ENCODE measurements at regions not wholly inside any gene's neighbourhood (a gene's known extent, or its start where the extent isn't known, plus 50 kb on each side); places are given as distances from the start of the nearest gene placed in this dataset.

DNA sequence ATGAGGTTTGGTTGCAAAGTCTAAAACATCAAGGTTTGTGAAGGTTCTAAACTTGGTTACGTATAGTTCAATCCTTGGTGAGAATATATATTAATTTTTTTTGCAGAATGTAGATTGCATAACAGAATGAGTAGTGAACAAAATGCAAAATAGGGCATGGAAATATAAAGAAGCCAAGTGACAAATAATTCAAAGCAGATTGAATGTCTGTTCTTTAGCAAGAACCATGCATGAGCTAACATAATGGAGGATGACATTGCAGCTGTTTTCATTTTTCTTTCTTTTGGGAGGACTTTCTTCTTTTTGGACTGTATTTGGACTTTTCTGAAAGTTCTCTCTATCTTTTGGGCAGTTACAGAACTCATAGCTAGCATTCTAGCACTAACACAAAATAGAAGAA is 194.8 kb upstream of the MRPS30 start:
- no peak overlapping the region for H3K9ac ChIP-seq (replicated peaks in 1 of 4; ENCODE audit: extremely low read depth in 1 of 4, low read depth in 3 of 4, low read length in 3 of 4)
- no peak overlapping the region for H2BK120ac ChIP-seq (replicated peaks; ENCODE audit: low read depth, low read length)
- no peak overlapping the region for H4K8ac ChIP-seq (ENCODE audit: extremely low read depth, insufficient read depth, low read length)
- H4K91ac ChIP-seq (replicated peaks; ENCODE audit: insufficient read length, low read length): no peak overlapping the region
- no peak for FAIRE-seq
- H3K14ac ChIP-seq (ENCODE audit: insufficient read length): no peak overlapping the region
- ChIA-PET CTCF (ENCODE audit: partially characterized antibody) (interaction anchor here (0.7 to 4.6 kb wide), 3 partner anchors 10 to 162 kb away, joined by 4 to 35 read pairs (median 4); no protein-coding TSS in a partner anchor), POLR2A (ENCODE audit: partially characterized antibody) (no interaction called here)
- no peaks in the 10 kb centered on the region for H3K36me3 ChIP-seq (ENCODE audit: control insufficient read depth in 2 of 4, insufficient read depth in 4 of 4, low read length in 3 of 4)
- H4K20me1 ChIP-seq (replicated peaks in 1 of 2; ENCODE audit: control insufficient read depth in 1 of 2, insufficient read depth in 2 of 2, low read length in 2 of 2): no peaks in the 10 kb centered on the region
- H3K23ac ChIP-seq (ENCODE audit: insufficient read length): no peak overlapping the region
- H3K27me3 ChIP-seq (replicated peaks in 1 of 4; ENCODE audit: control insufficient read depth in 3 of 4, extremely low read depth in 1 of 4, insufficient read depth in 3 of 4, low read length in 3 of 4): no peaks in the 10 kb centered on the region
- no peak overlapping the region for H3K18ac ChIP-seq (ENCODE audit: extremely low read depth, low read length)
- H3K79me2 ChIP-seq (ENCODE audit: control insufficient read depth in 1 of 2, insufficient read depth in 2 of 2, low read length in 2 of 2): no peaks in the 10 kb centered on the region
- no peak overlapping the region for H2AK5ac ChIP-seq (ENCODE audit: low read depth, low read length)
- no peak overlapping the region for H3K56ac ChIP-seq (replicated peaks; ENCODE audit: insufficient read length, low read depth, low read length)
- DNase-seq (ENCODE audit: low read depth in 1 of 2, low spot score in 2 of 2): no peak
- no peak overlapping the region for H3K4me3 ChIP-seq (ENCODE audit: extremely low read depth in 1 of 4, insufficient read depth in 2 of 4, low read depth in 3 of 4, low read length in 4 of 4)
- no peaks in the 10 kb centered on the region for H3K9me3 ChIP-seq (ENCODE audit: insufficient read depth in 2 of 2, low read depth in 1 of 2, low read length in 1 of 2)
- no peak overlapping the region for H4K5ac ChIP-seq (ENCODE audit: insufficient read length, low read depth, low read length)
- no peak overlapping the region for H3K4ac ChIP-seq (replicated peaks; ENCODE audit: insufficient read length, low read depth, low read length)
- 89% methylated on average over 1 of the region's 1 CpG; no CpG with 5 or more reads in 1 of the 2 experiments for WGBS, 2 experiments (ENCODE audit: extremely low coverage in 1 of 2, insufficient coverage in 1 of 2, insufficient read length in 1 of 2, insufficient replicate concordance in 2 of 2, low coverage in 1 of 2, low lambda C conversion rate in 2 of 2, missing lambda C conversion rate in 1 of 2)
- no peaks in the 10 kb centered on the region for H3K23me2 ChIP-seq (ENCODE audit: low read depth, low read length)
- no peaks in the 10 kb centered on the region for H3K79me1 ChIP-seq (ENCODE audit: low read depth, low read length)
- no peak overlapping the region for H2BK15ac ChIP-seq (ENCODE audit: low read length)
- H3K4me1 ChIP-seq (replicated peaks in 1 of 4; ENCODE audit: control insufficient read depth in 3 of 4, insufficient read depth in 4 of 4, low read length in 3 of 4): no peaks in the 10 kb centered on the region
- H2BK12ac ChIP-seq (ENCODE audit: low read depth, low read length): no peak overlapping the region
- H2AFZ ChIP-seq (ENCODE audit: low read length): no peak overlapping the region
- H3K4me2 ChIP-seq (ENCODE audit: insufficient read depth in 1 of 2, low read depth in 2 of 2, low read length in 2 of 2): no peak overlapping the region
- H3K27ac ChIP-seq (ENCODE audit: low read depth, low read length): no peak overlapping the region
- H2BK20ac ChIP-seq (ENCODE audit: low read length): no peak overlapping the region
- H2BK5ac ChIP-seq (ENCODE audit: low read depth, low read length): no peak overlapping the region
- TF ChIP-seq, protein P1, sequence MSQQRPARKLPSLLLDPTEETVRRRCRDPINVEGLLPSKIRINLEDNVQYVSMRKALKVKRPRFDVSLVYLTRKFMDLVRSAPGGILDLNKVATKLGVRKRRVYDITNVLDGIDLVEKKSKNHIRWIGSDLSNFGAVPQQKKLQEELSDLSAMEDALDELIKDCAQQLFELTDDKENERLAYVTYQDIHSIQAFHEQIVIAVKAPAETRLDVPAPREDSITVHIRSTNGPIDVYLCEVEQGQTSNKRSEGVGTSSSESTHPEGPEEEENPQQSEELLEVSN (IDR thresholded peaks at IDR 0.05): no peak
- no peak for TF ChIP-seq FOSL1 (IDR thresholded peaks at IDR 0.05; ENCODE audit: insufficient read depth, low read depth, low read length)
- TF ChIP-seq CHD2 (IDR thresholded peaks at IDR 0.05; ENCODE audit: low read length): no peak
- TF ChIP-seq, protein P2, sequence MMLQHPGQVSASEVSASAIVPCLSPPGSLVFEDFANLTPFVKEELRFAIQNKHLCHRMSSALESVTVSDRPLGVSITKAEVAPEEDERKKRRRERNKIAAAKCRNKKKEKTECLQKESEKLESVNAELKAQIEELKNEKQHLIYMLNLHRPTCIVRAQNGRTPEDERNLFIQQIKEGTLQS (IDR thresholded peaks at IDR 0.05; ENCODE audit: insufficient read depth, low read depth, low read length): no peak
- no peak for TF ChIP-seq SUZ12 (IDR thresholded peaks at IDR 0.05; ENCODE audit: low read length)
- no peak for TF ChIP-seq PHF8 (conservative IDR thresholded peaks at IDR 0.05; ENCODE audit: low read depth, low read length)
- TF ChIP-seq MAFK (IDR thresholded peaks at IDR 0.05; ENCODE audit: low read depth, low read length): no peak
- no peak for TF ChIP-seq SP1 (IDR thresholded peaks at IDR 0.05; ENCODE audit: low read depth, low read length)
- TF ChIP-seq TEAD4 (IDR thresholded peaks at IDR 0.05; ENCODE audit: low read depth, low read length): no peak
- no peak for TF ChIP-seq HDAC2 (IDR thresholded peaks at IDR 0.05; ENCODE audit: borderline replicate concordance in 1 of 2, low read depth in 2 of 2, low read length in 2 of 2)
- TF ChIP-seq, protein P3, sequence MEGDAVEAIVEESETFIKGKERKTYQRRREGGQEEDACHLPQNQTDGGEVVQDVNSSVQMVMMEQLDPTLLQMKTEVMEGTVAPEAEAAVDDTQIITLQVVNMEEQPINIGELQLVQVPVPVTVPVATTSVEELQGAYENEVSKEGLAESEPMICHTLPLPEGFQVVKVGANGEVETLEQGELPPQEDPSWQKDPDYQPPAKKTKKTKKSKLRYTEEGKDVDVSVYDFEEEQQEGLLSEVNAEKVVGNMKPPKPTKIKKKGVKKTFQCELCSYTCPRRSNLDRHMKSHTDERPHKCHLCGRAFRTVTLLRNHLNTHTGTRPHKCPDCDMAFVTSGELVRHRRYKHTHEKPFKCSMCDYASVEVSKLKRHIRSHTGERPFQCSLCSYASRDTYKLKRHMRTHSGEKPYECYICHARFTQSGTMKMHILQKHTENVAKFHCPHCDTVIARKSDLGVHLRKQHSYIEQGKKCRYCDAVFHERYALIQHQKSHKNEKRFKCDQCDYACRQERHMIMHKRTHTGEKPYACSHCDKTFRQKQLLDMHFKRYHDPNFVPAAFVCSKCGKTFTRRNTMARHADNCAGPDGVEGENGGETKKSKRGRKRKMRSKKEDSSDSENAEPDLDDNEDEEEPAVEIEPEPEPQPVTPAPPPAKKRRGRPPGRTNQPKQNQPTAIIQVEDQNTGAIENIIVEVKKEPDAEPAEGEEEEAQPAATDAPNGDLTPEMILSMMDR (IDR thresholded peaks at IDR 0.05; ENCODE audit: control extremely low read depth in 1 of 3, insufficient read depth in 1 of 3, low read depth in 1 of 3, low read length in 3 of 3): no peak

All from H1 (cell line).